GM23338 (cell line): ENCODE measurements at regions not wholly inside any gene's neighbourhood (a gene's known extent, or its start where the extent isn't known, plus 50 kb on each side); places are given as distances from the start of the nearest gene placed in this dataset.

Source experiments
- ATAC-seq: fragments of 200-7000 bp; cut with Tn5 transposase; 3 replicates; pipeline ENCODE4 v1.9.1; 2020
- DNase-seq: peaks from one replicate; pipeline ENCODE4 v3.0.0-alpha.2; 2015; ENCODE audit warnings: low spot score
- H2AFZ ChIP-seq: fragments of 200-600 bp; sonication (generic); 2 replicates; pipeline ENCODE4 v1.8.0; 2016; ENCODE audit warnings: antibody characterized with exemption, mild to moderate bottlenecking, moderate library complexity
- H3F3A ChIP-seq: fragments of 200-600 bp; sonication (generic); replicated peaks from 2 replicates; pipeline ENCODE4 v1.8.0; 2017; ENCODE audit warnings: antibody characterized with exemption, mixed run types, low read depth
- H3K27ac ChIP-seq: fragments of 200-600 bp; sonication (generic); 2 replicates; pipeline ENCODE4 v1.6.1; 2016; ENCODE audit warnings: low read depth
- H3K27me3 ChIP-seq: fragments of 200-600 bp; sonication (generic); 2 replicates; pipeline ENCODE4 v1.8.0; 2016; ENCODE audit warnings: mild to moderate bottlenecking, mixed run types, moderate library complexity; ENCODE audit not compliant: insufficient read depth
- H3K36me3 ChIP-seq: fragments of 200-600 bp; sonication (generic); 2 replicates; pipeline ENCODE4 v1.8.0; 2016; ENCODE audit warnings: mild to moderate bottlenecking; ENCODE audit not compliant: insufficient read depth
- H3K4me1 ChIP-seq: fragments of 200-600 bp; sonication (generic); 2 replicates; pipeline ENCODE4 v1.8.0; 2016; ENCODE audit warnings: mild to moderate bottlenecking, moderate library complexity; ENCODE audit not compliant: insufficient read depth
- H3K4me2 ChIP-seq: fragments of 200-600 bp; sonication (generic); 2 replicates; pipeline ENCODE4 v1.7.1; 2017; ENCODE audit warnings: mixed run types
- H3K4me3 ChIP-seq: fragments of 200-600 bp; sonication (generic); 2 replicates; pipeline ENCODE4 v1.6.1; 2016; ENCODE audit warnings: mixed run types
- H3K79me2 ChIP-seq: fragments of 200-600 bp; sonication (generic); replicated peaks from 2 replicates; pipeline ENCODE4 v1.8.0; 2017; ENCODE audit warnings: mild to moderate bottlenecking; ENCODE audit not compliant: insufficient read depth
- H3K9me2 ChIP-seq: fragments of 200-600 bp; sonication (generic); 2 replicates; pipeline ENCODE4 v1.8.0; 2017; ENCODE audit not compliant: insufficient read depth
- H4K20me1 ChIP-seq: fragments of 200-600 bp; sonication (generic); replicated peaks from 2 replicates; pipeline ENCODE4 v1.8.0; 2017; ENCODE audit warnings: mild to moderate bottlenecking; ENCODE audit not compliant: insufficient read depth
- H3K27ac Mint-ChIP-seq: 2 replicates; pipeline ENCODE4 v1.8.0; 2020; ENCODE audit warnings: inconsistent platforms, mild to moderate bottlenecking, moderate library complexity, mixed read lengths
- H3K27me3 Mint-ChIP-seq: 3 replicates; pipeline ENCODE4 v1.8.0; 2022; ENCODE audit warnings: low read depth, mild to moderate bottlenecking, moderate library complexity, mixed read lengths, inconsistent platforms; ENCODE audit not compliant: insufficient read depth, poor library complexity
- H3K36me3 Mint-ChIP-seq: 3 replicates; pipeline ENCODE4 v1.8.0; 2021; ENCODE audit warnings: low read depth, mild to moderate bottlenecking, inconsistent platforms, moderate library complexity, mixed read lengths
- H3K4me1 Mint-ChIP-seq: 3 replicates; pipeline ENCODE4 v1.8.0; 2020; ENCODE audit warnings: mild to moderate bottlenecking, inconsistent platforms, mixed read lengths
- H3K4me3 Mint-ChIP-seq: 3 replicates; pipeline ENCODE4 v1.8.0; 2021; ENCODE audit warnings: moderate library complexity, mild to moderate bottlenecking, inconsistent platforms, mixed read lengths
- H3K9me3 Mint-ChIP-seq: 3 replicates; pipeline ENCODE4 v1.8.0; 2020; ENCODE audit warnings: moderate library complexity, mild to moderate bottlenecking, inconsistent platforms, mixed read lengths
- CREB1 ChIP-seq: fragments of 250-450 bp; sonication (Bioruptor Pico); IDR thresholded peaks from 2 replicates; pipeline ENCODE4 v1.5.0; 2020; ENCODE audit warnings: low read depth, mild to moderate bottlenecking, moderate library complexity
- EZH2 ChIP-seq: fragments of 200-600 bp; sonication (generic); IDR thresholded peaks from one replicate; pipeline ENCODE4 v1.8.0; 2017; ENCODE audit warnings: antibody characterized with exemption, mild to moderate bottlenecking, low read depth; ENCODE audit not compliant: unreplicated experiment
- EZH2phosphoT487 ChIP-seq: fragments of 200-600 bp; sonication (generic); IDR thresholded peaks from one replicate; pipeline ENCODE4 v1.8.1; 2018; ENCODE audit warnings: antibody characterized with exemption; ENCODE audit not compliant: unreplicated experiment
- JUNB ChIP-seq: IDR thresholded peaks from one replicate; pipeline ENCODE4 v1.6.1; 2016; ENCODE audit warnings: antibody characterized with exemption; ENCODE audit not compliant: unreplicated experiment
- POLR2AphosphoS5 ChIP-seq: IDR thresholded peaks from 2 replicates; pipeline ENCODE4 v1.6.1; 2016; ENCODE audit warnings: antibody characterized with exemption, low read depth
- ZNF114 ChIP-seq: fragments of 250-450 bp; sonication (Bioruptor Pico); IDR thresholded peaks from 2 replicates; pipeline ENCODE4 v1.5.0; 2020; ENCODE audit warnings: mild to moderate bottlenecking, moderate library complexity

DNA sequence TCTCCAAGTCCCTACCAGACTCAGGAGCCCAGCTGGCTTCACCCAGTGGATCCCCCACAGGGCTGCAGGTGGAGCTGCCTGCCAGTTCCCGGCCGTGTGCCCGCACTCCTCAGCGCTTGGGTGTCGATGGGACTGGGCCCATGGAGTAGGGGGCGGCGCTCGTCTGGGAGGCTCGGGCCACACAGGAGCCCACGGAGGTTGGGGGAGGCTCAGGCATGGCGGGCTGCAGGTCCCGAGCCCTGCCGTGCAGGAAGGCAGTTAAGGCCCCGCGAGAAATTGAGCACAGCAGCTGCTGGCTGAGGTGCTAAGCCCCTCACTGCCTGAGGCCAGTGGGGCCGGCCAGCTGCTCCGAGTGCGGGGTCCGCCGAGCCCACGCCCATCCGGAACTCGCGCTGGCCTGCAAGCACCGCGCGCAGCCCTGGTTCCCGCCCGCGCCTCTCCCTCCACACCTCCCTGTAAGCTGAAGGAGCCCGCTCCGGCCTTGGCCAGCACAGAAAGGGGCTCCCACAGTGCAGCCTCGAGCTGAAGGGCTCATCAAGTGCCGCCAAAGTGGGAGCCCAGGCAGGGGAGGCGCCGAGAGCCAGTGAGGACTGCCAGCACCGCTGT, 1771.1 kb downstream of the OLFM4 start:
- TF ChIP-seq EZH2: no peak
- H2AFZ ChIP-seq: no peak overlapping the region

GRCh38 chr13:54802226-54802625, 1773.6 kb downstream of the OLFM4 start:
- H3K9me3 Mint-ChIP-seq: no peaks in the 10 kb centered on the region
- H3K9me2 ChIP-seq: no peaks in the 10 kb centered on the region
- H3K4me1 Mint-ChIP-seq: peaks cover 3% of the 10 kb centered on the region; the same call in 1 of the 3 replicates
- no peaks in the 10 kb centered on the region for H3K79me2 ChIP-seq
- no peaks in the 10 kb centered on the region for H3F3A ChIP-seq
- no peaks in the 10 kb centered on the region for H3K36me3 Mint-ChIP-seq
- ATAC-seq (no peak), DNase-seq (no peak)
- H2AFZ ChIP-seq: no peak overlapping the region
- H3K27me3 Mint-ChIP-seq: no peaks in the 10 kb centered on the region
- H3K27me3 ChIP-seq: no peaks in the 10 kb centered on the region
- H3K4me1 ChIP-seq: peaks cover 7% of the 10 kb centered on the region
- no peaks in the 10 kb centered on the region for H4K20me1 ChIP-seq
- peak overlapping the region; percentile 63; the same call in 1 of the 2 replicates for H3K27ac Mint-ChIP-seq
- no peak overlapping the region for H3K4me3 Mint-ChIP-seq
- no peak overlapping the region for H3K27ac ChIP-seq
- no peak for TF ChIP-seq POLR2AphosphoS5
- TF ChIP-seq ZNF114 (CRISPR knock-in tag): no peak
- no peaks in the 10 kb centered on the region for H3K36me3 ChIP-seq
- H3K4me2 ChIP-seq: no peak overlapping the region
- H3K4me3 ChIP-seq: no peak overlapping the region

More for the DNA sequence above, 1771.1 kb downstream of the OLFM4 start:
- Histone ChIP-seq H3K79me2 (no peaks in the 10 kb centered on the region), H3K4me3 (no peak overlapping the region), H3K4me1 (peaks cover 7% of the 10 kb centered on the region), H3F3A (no peaks in the 10 kb centered on the region), H3K4me2 (no peak overlapping the region), H3K27me3 (no peaks in the 10 kb centered on the region), H4K20me1 (no peaks in the 10 kb centered on the region), H3K27ac (no peak overlapping the region), H3K36me3 (no peaks in the 10 kb centered on the region), H3K9me2 (no peaks in the 10 kb centered on the region)
- Mint-ChIP-seq H3K9me3 (no peaks in the 10 kb centered on the region), H3K4me1 (peaks cover 3% of the 10 kb centered on the region; the same call in 1 of the 3 replicates), H3K27ac (no peak overlapping the region), H3K36me3 (no peaks in the 10 kb centered on the region), H3K4me3 (no peak overlapping the region), H3K27me3 (no peaks in the 10 kb centered on the region)
- ATAC-seq (no peak), DNase-seq (peak; percentile 4)

DNA sequence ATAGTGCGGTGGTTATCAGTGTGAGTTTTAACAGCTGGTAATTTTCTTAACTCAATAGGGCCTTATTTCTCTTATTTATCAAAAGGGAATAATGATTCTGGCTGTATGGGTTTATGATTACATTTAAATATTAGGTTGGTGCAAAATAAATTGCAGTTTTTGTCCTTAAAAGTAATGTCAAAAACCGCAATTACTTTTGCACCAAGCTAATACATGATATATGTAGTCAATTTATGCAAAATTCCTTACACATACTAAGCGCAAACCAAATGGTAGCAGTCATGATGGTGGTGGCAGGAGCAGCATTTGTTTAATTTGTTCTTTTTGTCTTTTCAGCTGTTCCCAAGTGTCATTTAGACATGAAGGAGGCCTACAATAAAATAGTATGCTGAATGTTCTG, 1777.1 kb downstream of the OLFM4 start:
- no peak for ATAC-seq
- H3K27me3 ChIP-seq: no peaks in the 10 kb centered on the region

More for the DNA sequence above, 1777.1 kb downstream of the OLFM4 start:
- no peaks in the 10 kb centered on the region for H3K36me3 Mint-ChIP-seq
- Histone ChIP-seq H3K36me3 (no peaks in the 10 kb centered on the region), H3K4me1 (peaks cover 7% of the 10 kb centered on the region), H3F3A (no peaks in the 10 kb centered on the region), H4K20me1 (no peaks in the 10 kb centered on the region), H2AFZ (no peak overlapping the region; the same call in 1 of the 2 replicates), H3K9me2 (no peaks in the 10 kb centered on the region), H3K4me2 (no peak overlapping the region), H3K4me3 (no peak overlapping the region), H3K79me2 (no peaks in the 10 kb centered on the region), H3K27ac (no peak overlapping the region)
- H3K27ac Mint-ChIP-seq: no peak overlapping the region
- H3K9me3 Mint-ChIP-seq: no peaks in the 10 kb centered on the region
- TF ChIP-seq EZH2 (no peak), EZH2phosphoT487 (no peak), JUNB (no peak), ZNF114 (CRISPR knock-in tag) (no peak), CREB1 (no peak)
- no peak for DNase-seq
- H3K27me3 Mint-ChIP-seq: no peaks in the 10 kb centered on the region
- H3K4me1 Mint-ChIP-seq: peaks cover 3% of the 10 kb centered on the region; the same call in 1 of the 3 replicates
- no peak overlapping the region for H3K4me3 Mint-ChIP-seq
